Breast epithelium (tissue), 4 donors: ENCODE measurements at regions not wholly inside any gene's neighbourhood (a gene's known extent, or its start where the extent isn't known, plus 50 kb on each side); places are given as distances from the start of the nearest gene placed in this dataset.

ENCODE experiments used
- DNase-seq, 2 donors: peaks; one replicate each; pipeline ENCODE4 v3.0.0-alpha.2; 2019; ENCODE audit warnings: low spot score in 2 of 2
- H3K27ac ChIP-seq, 2 donors: fragments of 200-600 bp; sonication (generic) in 1 of 2; one replicate each; pipeline ENCODE4 v1.5.1; 2016 to 2019; ENCODE audit warnings: mild to moderate bottlenecking in 1 of 2
- H3K27me3 ChIP-seq, 2 donors: fragments of 200-600 bp; sonication (generic) in 1 of 2; one replicate each; pipeline versions ENCODE4 v1.5.1 to v1.6.0; 2017 to 2019; ENCODE audit warnings: control low read depth in 1 of 2, mild to moderate bottlenecking in 1 of 2
- H3K36me3 ChIP-seq: fragments of 200-600 bp; one replicate; pipeline ENCODE4 v1.5.1; 2019
- H3K4me1 ChIP-seq, 2 donors: fragments of 200-600 bp; sonication (generic); one replicate each; pipeline ENCODE4 v1.5.1; 2016 to 2019; ENCODE audit warnings: control low read depth in 1 of 2
- H3K4me3 ChIP-seq, 3 donors: fragments of 200-600 bp; sonication (generic); 1 replicate in 2 of 3; 2 replicates in 1 of 3; pipeline ENCODE4 v1.5.1; 2016 to 2019; ENCODE audit warnings: mild to moderate bottlenecking in 3 of 3, moderate library complexity in 2 of 3
- H3K9me3 ChIP-seq, 2 donors: fragments of 200-600 bp; sonication (generic) in 1 of 2; one replicate each; pipeline ENCODE4 v1.5.1; 2016 to 2019; ENCODE audit warnings: control low read depth in 1 of 2
- POLR2A ChIP-seq: fragments of 450-650 bp; IDR thresholded peaks from one replicate; pipeline ENCODE4 v1.6.1; 2016; ENCODE audit warnings: antibody characterized with exemption, mild to moderate bottlenecking, moderate library complexity
- POLR2AphosphoS5 ChIP-seq, 3 donors: sonication (generic); formaldehyde crosslinking; IDR thresholded peaks; one replicate each; pipeline ENCODE4 v1.6.1; 2017; ENCODE audit warnings: antibody characterized with exemption in 3 of 3
- intact Hi-C: fragments of 100-400 bp; cut with DNase I; formaldehyde crosslinking; loops from one replicate; pipeline ENCODE4 v1.15.1; 2023; ENCODE audit warnings: low total_unique reads
- TF ChIP-seq, protein P1 (sequence below), 3 donors: fragments of 450-650 bp; IDR thresholded peaks; one replicate each; pipeline ENCODE4 v1.5.1; 2016 to 2017; ENCODE audit warnings: antibody characterized with exemption in 3 of 3, mild to moderate bottlenecking in 3 of 3, moderate library complexity in 3 of 3

- Histone ChIP-seq H3K9me3 (no peaks in the 10 kb centered on the region), H3K27me3 (no peaks in the 10 kb centered on the region), H3K27ac (no peak overlapping the region), H3K4me3 (no peak overlapping the region), H3K4me1 (no peaks in the 10 kb centered on the region), H3K36me3 (no peaks in the 10 kb centered on the region)
- intact Hi-C loops = no loop called here
- TF ChIP-seq, protein P1, sequence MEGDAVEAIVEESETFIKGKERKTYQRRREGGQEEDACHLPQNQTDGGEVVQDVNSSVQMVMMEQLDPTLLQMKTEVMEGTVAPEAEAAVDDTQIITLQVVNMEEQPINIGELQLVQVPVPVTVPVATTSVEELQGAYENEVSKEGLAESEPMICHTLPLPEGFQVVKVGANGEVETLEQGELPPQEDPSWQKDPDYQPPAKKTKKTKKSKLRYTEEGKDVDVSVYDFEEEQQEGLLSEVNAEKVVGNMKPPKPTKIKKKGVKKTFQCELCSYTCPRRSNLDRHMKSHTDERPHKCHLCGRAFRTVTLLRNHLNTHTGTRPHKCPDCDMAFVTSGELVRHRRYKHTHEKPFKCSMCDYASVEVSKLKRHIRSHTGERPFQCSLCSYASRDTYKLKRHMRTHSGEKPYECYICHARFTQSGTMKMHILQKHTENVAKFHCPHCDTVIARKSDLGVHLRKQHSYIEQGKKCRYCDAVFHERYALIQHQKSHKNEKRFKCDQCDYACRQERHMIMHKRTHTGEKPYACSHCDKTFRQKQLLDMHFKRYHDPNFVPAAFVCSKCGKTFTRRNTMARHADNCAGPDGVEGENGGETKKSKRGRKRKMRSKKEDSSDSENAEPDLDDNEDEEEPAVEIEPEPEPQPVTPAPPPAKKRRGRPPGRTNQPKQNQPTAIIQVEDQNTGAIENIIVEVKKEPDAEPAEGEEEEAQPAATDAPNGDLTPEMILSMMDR (IDR thresholded peaks at IDR 0.05) = no peak
- DNase-seq = no peak
These were observed 188.3 kb downstream of the GXYLT1 start for GRCh38 chr12:41956353-41956752.

- no peak for DNase-seq
- intact Hi-C loops = no loop called here
- Histone ChIP-seq H3K4me3 (no peak overlapping the region), H3K4me1 (no peaks in the 10 kb centered on the region), H3K36me3 (no peaks in the 10 kb centered on the region), H3K27me3 (no peaks in the 10 kb centered on the region), H3K27ac (no peak overlapping the region), H3K9me3 (peaks cover 10 to 12% of the 10 kb centered on the region in 2 donors)
- TF ChIP-seq, protein P1 (IDR thresholded peaks at IDR 0.05) = no peak
- TF ChIP-seq POLR2A = no peak
- no peak for TF ChIP-seq POLR2AphosphoS5 (IDR thresholded peaks at IDR 0.05)
These were observed 194.2 kb downstream of the GXYLT1 start for GRCh38 chr12:41950455-41950854.

DNA sequence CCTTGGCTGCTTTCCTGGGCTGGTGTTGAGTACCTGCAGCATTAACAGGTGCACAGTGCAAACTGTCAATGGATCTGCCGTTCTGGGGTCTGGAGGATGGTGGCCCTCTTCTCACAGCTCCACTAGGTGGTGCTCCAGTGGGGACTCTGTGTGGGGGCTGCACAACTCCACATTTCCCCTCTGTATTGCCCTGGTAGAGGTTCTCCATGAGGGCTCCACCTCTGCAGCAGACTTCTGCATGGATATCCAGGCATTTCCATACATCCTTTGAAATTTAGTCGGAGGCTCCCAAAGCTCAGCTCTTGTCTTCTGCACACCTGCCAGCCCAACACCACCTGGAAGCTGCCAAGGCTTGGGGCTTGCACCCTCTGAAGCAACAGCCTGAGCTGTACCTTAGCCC lies 198.6 kb downstream of the GXYLT1 start:
- no peak overlapping the region for H3K4me3 ChIP-seq
- H3K27ac ChIP-seq = no peak overlapping the region
- TF ChIP-seq POLR2AphosphoS5 (IDR thresholded peaks at IDR 0.05) (no peak), POLR2A (no peak)
- TF ChIP-seq, protein P1 (IDR thresholded peaks at IDR 0.05) = no peak
- no peak for DNase-seq
- H3K4me1 ChIP-seq = no peaks in the 10 kb centered on the region
- no peaks in the 10 kb centered on the region for H3K27me3 ChIP-seq
- intact Hi-C loops = no loop called here
- H3K9me3 ChIP-seq = peaks cover 10 to 12% of the 10 kb centered on the region in 2 donors
- no peaks in the 10 kb centered on the region for H3K36me3 ChIP-seq

DNA sequence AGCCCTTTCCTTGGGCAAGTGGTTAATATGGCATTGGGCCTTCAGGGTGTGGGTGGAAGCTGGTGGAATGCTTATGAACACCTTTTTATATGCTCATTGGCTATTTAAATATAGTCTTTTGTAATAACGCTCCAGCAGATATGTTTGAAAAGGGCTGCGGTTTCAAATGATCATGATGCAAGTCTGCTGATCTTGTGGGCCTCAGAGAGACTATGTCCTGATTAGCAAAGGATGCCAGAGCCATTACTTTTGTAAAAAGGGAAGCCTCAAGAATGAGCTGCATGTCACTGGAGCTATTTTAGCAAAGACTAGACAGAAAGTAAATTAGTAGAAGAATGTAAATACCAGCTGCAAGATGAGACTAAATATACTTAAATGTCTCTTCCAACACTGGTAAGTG lies 200.5 kb downstream of the GXYLT1 start:
- no peak overlapping the region for H3K4me3 ChIP-seq
- intact Hi-C loops = no loop called here

GRCh38 chr12:41943671-41944070 lies 201.0 kb downstream of the GXYLT1 start:
- TF ChIP-seq POLR2A (no peak), POLR2AphosphoS5 (IDR thresholded peaks at IDR 0.05) (no peak)
- TF ChIP-seq, protein P1 (IDR thresholded peaks at IDR 0.05) = no peak
- H3K9me3 ChIP-seq = peaks cover 10 to 12% of the 10 kb centered on the region in 2 donors
- no peaks in the 10 kb centered on the region for H3K36me3 ChIP-seq
- no peak overlapping the region for H3K27ac ChIP-seq
- no peak for DNase-seq
- no peaks in the 10 kb centered on the region for H3K4me1 ChIP-seq
- H3K4me3 ChIP-seq = no peak overlapping the region
- intact Hi-C loops = no loop called here
- no peaks in the 10 kb centered on the region for H3K27me3 ChIP-seq

More for the DNA sequence above, 200.5 kb downstream of the GXYLT1 start:
- Histone ChIP-seq H3K27me3 (no peaks in the 10 kb centered on the region), H3K9me3 (peaks cover 10 to 12% of the 10 kb centered on the region in 2 donors), H3K4me1 (no peaks in the 10 kb centered on the region), H3K27ac (peak overlapping the region in 1 of 2 donors; percentile 48), H3K36me3 (no peaks in the 10 kb centered on the region)
- DNase-seq = no peak
- TF ChIP-seq, protein P1 (IDR thresholded peaks at IDR 0.05) = no peak
- TF ChIP-seq POLR2AphosphoS5 (IDR thresholded peaks at IDR 0.05) = no peak
- no peak for TF ChIP-seq POLR2A
